Neural cell (in vitro differentiated cells): ENCODE measurements at regions not wholly inside any gene's neighbourhood (a gene's known extent, or its start where the extent isn't known, plus 50 kb on each side); places are given as distances from the start of the nearest gene placed in this dataset.

ENCODE experiments used
- H2AFZ ChIP-seq: fragments of 200-600, 300-800 bp; sonication (generic), shearing (Covaris generic); 2 replicates; pipeline ENCODE4 v1.6.0; 2014; ENCODE audit warnings: low read depth, mild to moderate bottlenecking, antibody characterized with exemption, low read length, moderate library complexity
- H3F3A ChIP-seq: fragments of 200-600 bp; shearing (Covaris generic); 2 replicates; pipeline ENCODE4 v1.6.1; 2016; ENCODE audit warnings: mild to moderate bottlenecking, moderate library complexity, mixed read lengths, antibody characterized with exemption, low read length; ENCODE audit not compliant: insufficient read depth, poor library complexity, severe bottlenecking
- H3K27ac ChIP-seq: fragments of 200-600, 300-800 bp; sonication (generic), shearing (Covaris generic); 2 replicates; pipeline ENCODE4 v1.5.1; 2014; ENCODE audit warnings: mild to moderate bottlenecking, low read length, moderate library complexity
- H3K27me3 ChIP-seq: fragments of 300-800, 200-600 bp; sonication (generic), shearing (Covaris generic); 2 replicates; pipeline ENCODE4 v1.6.0; 2014; ENCODE audit warnings: mild to moderate bottlenecking, low read depth, low read length, moderate library complexity; ENCODE audit not compliant: insufficient read depth
- H3K36me3 ChIP-seq: fragments of 300-800, 200-600 bp; sonication (generic), shearing (Covaris generic); 2 replicates; pipeline ENCODE4 v1.5.1; 2014; ENCODE audit warnings: mild to moderate bottlenecking, antibody characterized with exemption, low read length, moderate library complexity; ENCODE audit not compliant: insufficient read depth
- H3K4me2 ChIP-seq: fragments of 300-800, 200-600 bp; sonication (generic), shearing (Covaris generic); 2 replicates; pipeline ENCODE4 v1.6.0; 2014; ENCODE audit warnings: mild to moderate bottlenecking, low read length
- H3K4me3 ChIP-seq: fragments of 300-800, 200-600 bp; sonication (generic), shearing (Covaris generic); 2 replicates; pipeline ENCODE4 v1.5.1; 2014; ENCODE audit warnings: mild to moderate bottlenecking, low read length, moderate library complexity
- H3K79me2 ChIP-seq: fragments of 200-600 bp; shearing (Covaris generic); replicated peaks from 2 replicates; pipeline ENCODE4 v1.6.0; 2014; ENCODE audit warnings: mild to moderate bottlenecking, low read length, moderate library complexity; ENCODE audit not compliant: insufficient read depth
- H3K9ac ChIP-seq: fragments of 300-800, 200-600 bp; sonication (generic), shearing (Covaris generic); 2 replicates; pipeline ENCODE4 v1.6.1; 2016; ENCODE audit warnings: mild to moderate bottlenecking, low read length, mixed read lengths
- H3K9me2 ChIP-seq: fragments of 200-600 bp; shearing (Covaris generic); 2 replicates; pipeline ENCODE4 v1.6.1; 2016; ENCODE audit warnings: mild to moderate bottlenecking, low read length, mixed read lengths; ENCODE audit not compliant: insufficient read depth
- H3K9me3 ChIP-seq: fragments of 200-600, 300-800 bp; sonication (generic), shearing (Covaris generic); 2 replicates; pipeline ENCODE4 v1.6.1; 2016; ENCODE audit warnings: mild to moderate bottlenecking, mixed run types, low read length, moderate library complexity, mixed read lengths
- H4K20me1 ChIP-seq: fragments of 200-600 bp; shearing (Covaris generic); 2 replicates; pipeline ENCODE4 v1.6.1; 2016; ENCODE audit warnings: mild to moderate bottlenecking, mixed run types; ENCODE audit not compliant: insufficient read depth
- CTCF ChIP-seq: fragments of 450-650 bp; IDR thresholded peaks from 2 replicates; pipeline ENCODE4 v1.5.1; 2014; ENCODE audit warnings: antibody characterized with exemption, mild to moderate bottlenecking, moderate library complexity; ENCODE audit not compliant: poor library complexity, severe bottlenecking
- EP300 ChIP-seq: fragments of 450-650 bp; conservative IDR thresholded peaks from 2 replicates; pipeline ENCODE4 v1.6.1; 2014; ENCODE audit warnings: antibody characterized with exemption, mild to moderate bottlenecking, moderate library complexity; ENCODE audit not compliant: poor library complexity, severe bottlenecking
- EZH2 ChIP-seq: fragments of 200-600, 300-800 bp; shearing (Covaris generic), sonication (generic); IDR thresholded peaks from 2 replicates; pipeline ENCODE4 v1.6.1; 2014; ENCODE audit warnings: antibody characterized with exemption, low read length, borderline replicate concordance, mild to moderate bottlenecking; ENCODE audit not compliant: insufficient read depth, poor library complexity, severe bottlenecking
- MXI1 ChIP-seq: fragments of 450-650 bp; conservative IDR thresholded peaks from 2 replicates; pipeline ENCODE4 v1.6.1; 2014; ENCODE audit warnings: antibody characterized with exemption, mild to moderate bottlenecking; ENCODE audit not compliant: poor library complexity, severe bottlenecking
- POLR2AphosphoS5 ChIP-seq: IDR thresholded peaks from 2 replicates; pipeline ENCODE4 v1.6.1; 2012
- RAD21 ChIP-seq: fragments of 450-650 bp; conservative IDR thresholded peaks from 2 replicates; pipeline ENCODE4 v1.6.1; 2014; ENCODE audit warnings: antibody characterized with exemption, mild to moderate bottlenecking, moderate library complexity
- REST ChIP-seq: IDR thresholded peaks from 2 replicates; pipeline ENCODE4 v1.6.1; 2012; ENCODE audit warnings: borderline replicate concordance
- SMC3 ChIP-seq: fragments of 450-650 bp; conservative IDR thresholded peaks from 2 replicates; pipeline ENCODE4 v1.6.1; 2014; ENCODE audit warnings: antibody characterized with exemption, mild to moderate bottlenecking, moderate library complexity; ENCODE audit not compliant: poor library complexity
- TAF1 ChIP-seq: IDR thresholded peaks from 2 replicates; pipeline ENCODE4 v1.6.1; 2012; ENCODE audit warnings: low read depth

DNA sequence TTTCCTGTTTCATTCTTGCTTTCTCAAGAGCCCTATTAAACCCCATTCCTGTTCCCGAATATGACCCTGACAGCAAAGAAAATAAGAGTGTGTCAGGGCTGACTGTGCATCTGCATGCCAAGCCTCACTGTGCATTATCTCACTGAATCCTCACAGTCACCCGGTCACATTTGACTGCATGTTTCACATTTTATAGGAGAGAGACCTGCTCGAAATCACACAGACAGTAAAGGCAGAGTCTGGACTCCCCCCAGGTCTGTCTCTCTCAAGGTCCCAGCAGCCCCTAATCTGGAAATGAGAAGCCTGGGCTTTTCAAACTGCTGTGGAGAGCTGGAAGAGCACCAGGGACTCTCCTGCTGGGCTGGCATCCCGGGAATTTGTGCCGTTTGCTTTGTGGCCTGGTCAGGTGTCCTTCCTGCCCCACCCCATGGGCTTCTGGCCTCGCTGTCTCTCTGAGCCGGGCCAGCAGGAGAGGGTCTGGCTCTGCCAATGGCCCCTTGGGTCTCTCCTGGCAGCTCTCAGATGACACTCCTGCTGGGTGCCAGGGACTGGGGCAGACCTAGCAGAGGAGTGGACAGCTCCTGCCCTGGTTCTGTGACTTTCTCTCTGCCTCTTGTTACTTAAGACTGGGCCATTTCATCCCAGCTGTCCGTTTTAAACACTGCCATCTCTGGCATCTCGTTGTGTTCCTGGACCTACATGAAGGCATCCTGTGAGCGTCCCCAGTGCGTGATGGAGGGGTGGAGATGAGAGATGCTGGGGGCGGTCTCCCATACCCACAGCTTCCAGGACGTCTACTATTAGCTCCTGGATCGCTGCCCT lies 173.6 kb downstream of the ARHGAP12 start:
- no peaks in the 10 kb centered on the region for H3K79me2 ChIP-seq
- no peak overlapping the region for H3K4me3 ChIP-seq
- H3K27ac ChIP-seq = no peak overlapping the region
- H3K27me3 ChIP-seq = no peaks in the 10 kb centered on the region
- no peaks in the 10 kb centered on the region for H3K9me3 ChIP-seq
- no peaks in the 10 kb centered on the region for H3K36me3 ChIP-seq
- H3F3A ChIP-seq = no peaks in the 10 kb centered on the region
- TF ChIP-seq POLR2AphosphoS5 = no peak
- no peak overlapping the region for H3K9ac ChIP-seq
- no peaks in the 10 kb centered on the region for H3K9me2 ChIP-seq
- H4K20me1 ChIP-seq = no peaks in the 10 kb centered on the region
- H3K4me2 ChIP-seq = no peak overlapping the region
- H2AFZ ChIP-seq = no peak overlapping the region

DNA sequence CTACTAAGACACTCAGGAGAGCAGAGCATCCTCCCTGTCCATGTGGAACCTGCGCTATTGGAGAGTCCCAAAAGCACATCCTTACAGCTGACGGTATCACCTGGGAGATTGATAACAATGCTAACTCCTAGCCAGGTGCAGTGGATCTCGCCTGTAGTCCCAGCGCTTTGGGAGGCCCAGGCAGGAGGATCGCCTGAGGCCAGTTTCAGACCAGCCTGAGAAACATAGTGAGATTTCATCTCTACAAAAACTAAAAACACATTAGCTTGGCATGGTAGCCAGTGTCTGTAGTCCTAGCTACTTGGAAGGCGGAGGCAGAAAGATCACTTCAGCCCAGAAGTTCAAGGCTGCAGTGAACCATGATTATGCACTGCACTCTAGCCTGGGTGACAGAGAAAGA lies 174.9 kb downstream of the ARHGAP12 start:
- H3K9ac ChIP-seq = no peak overlapping the region
- TF ChIP-seq SMC3 (no peak), REST (no peak), EP300 (no peak), MXI1 (no peak)
- H3K4me2 ChIP-seq = no peak overlapping the region
- H2AFZ ChIP-seq = no peak overlapping the region
- H3F3A ChIP-seq = no peaks in the 10 kb centered on the region
- H4K20me1 ChIP-seq = no peaks in the 10 kb centered on the region
- H3K79me2 ChIP-seq = no peaks in the 10 kb centered on the region
- H3K27ac ChIP-seq = no peak overlapping the region
- no peaks in the 10 kb centered on the region for H3K27me3 ChIP-seq
- H3K36me3 ChIP-seq = no peaks in the 10 kb centered on the region
- H3K9me2 ChIP-seq = no peaks in the 10 kb centered on the region
- no peaks in the 10 kb centered on the region for H3K9me3 ChIP-seq
- H3K4me3 ChIP-seq = no peak overlapping the region

- Histone ChIP-seq H3K9me3 (no peaks in the 10 kb centered on the region), H3K27ac (no peak overlapping the region), H2AFZ (no peak overlapping the region), H3F3A (no peaks in the 10 kb centered on the region), H3K4me3 (no peak overlapping the region), H3K36me3 (no peaks in the 10 kb centered on the region), H3K4me2 (no peak overlapping the region), H3K27me3 (no peaks in the 10 kb centered on the region), H3K9ac (no peak overlapping the region), H3K79me2 (no peaks in the 10 kb centered on the region), H4K20me1 (no peaks in the 10 kb centered on the region), H3K9me2 (no peaks in the 10 kb centered on the region)
- TF ChIP-seq EZH2 (no peak), SMC3 (no peak), RAD21 (no peak), TAF1 (no peak), REST (no peak), EP300 (no peak), MXI1 (no peak), CTCF (no peak), POLR2AphosphoS5 (no peak)
These were observed 176.5 kb downstream of the ARHGAP12 start for GRCh38 chr10:31752170-31752569.
